Mesothelial cell of epicardium (in vitro differentiated cells): ENCODE measurements at regions not wholly inside any gene's neighbourhood (a gene's known extent, or its start where the extent isn't known, plus 50 kb on each side); places are given as distances from the start of the nearest gene placed in this dataset.

Source experiments
- DNase-seq, 2 experiments: peaks; one replicate each; pipeline ENCODE4 v3.0.0; 2021; ENCODE audit warnings: low spot score in 2 of 2; ENCODE audit not compliant: unreplicated experiment in 2 of 2
- H3K27ac Mint-ChIP-seq: 2 replicates; pipeline ENCODE4 v1.8.0; 2021; ENCODE audit warnings: mixed read lengths
- H3K27me3 Mint-ChIP-seq: 2 replicates; pipeline ENCODE4 v1.8.0; 2021; ENCODE audit warnings: low read depth, mixed read lengths
- H3K36me3 Mint-ChIP-seq: 2 replicates; pipeline ENCODE4 v1.8.0; 2021; ENCODE audit warnings: mixed read lengths
- H3K4me1 Mint-ChIP-seq: 2 replicates; pipeline ENCODE4 v1.8.0; 2021; ENCODE audit warnings: mixed read lengths
- H3K4me3 Mint-ChIP-seq: 2 replicates; pipeline ENCODE4 v1.8.0; 2021; ENCODE audit warnings: mild to moderate bottlenecking, moderate library complexity, mixed read lengths
- H3K9me3 Mint-ChIP-seq: 2 replicates; pipeline ENCODE4 v1.8.0; 2021; ENCODE audit warnings: mixed read lengths
- CTCF ChIP-seq: fragments of 200-600 bp; sonication (generic); IDR thresholded peaks from one replicate; pipeline ENCODE4 v1.5.0; 2021; ENCODE audit warnings: antibody characterized with exemption; ENCODE audit not compliant: unreplicated experiment

- Mint-ChIP-seq H3K9me3 (no peaks in the 10 kb centered on the region), H3K27me3 (no peaks in the 10 kb centered on the region), H3K27ac (no peak overlapping the region), H3K4me3 (no peak overlapping the region), H3K36me3 (no peaks in the 10 kb centered on the region), H3K4me1 (no peaks in the 10 kb centered on the region)
- peak; percentile 18 for TF ChIP-seq CTCF
- no peak for DNase-seq
Observed at GRCh38 chr3:148459931-148460513, 237.7 kb upstream of the AGTR1 start.

- TF ChIP-seq CTCF = no peak
- H3K27ac Mint-ChIP-seq = no peak overlapping the region
- DNase-seq = no peak
- H3K4me1 Mint-ChIP-seq = no peaks in the 10 kb centered on the region
- no peaks in the 10 kb centered on the region for H3K36me3 Mint-ChIP-seq
- H3K4me3 Mint-ChIP-seq = no peak overlapping the region
- no peaks in the 10 kb centered on the region for H3K9me3 Mint-ChIP-seq
- no peaks in the 10 kb centered on the region for H3K27me3 Mint-ChIP-seq
Observed at GRCh38 chr3:148460686-148461085, 237.0 kb upstream of the AGTR1 start.

- Mint-ChIP-seq H3K27me3 (no peaks in the 10 kb centered on the region), H3K4me1 (no peaks in the 10 kb centered on the region), H3K36me3 (no peaks in the 10 kb centered on the region), H3K27ac (no peak overlapping the region), H3K4me3 (no peak overlapping the region), H3K9me3 (no peaks in the 10 kb centered on the region)
- DNase-seq = no peak
- no peak for TF ChIP-seq CTCF
Observed at GRCh38 chr3:148464246-148464645, 233.5 kb upstream of the AGTR1 start.

- no peaks in the 10 kb centered on the region for H3K27me3 Mint-ChIP-seq
- no peaks in the 10 kb centered on the region for H3K4me1 Mint-ChIP-seq
- no peak overlapping the region for H3K4me3 Mint-ChIP-seq
- no peak for DNase-seq
- H3K36me3 Mint-ChIP-seq = no peaks in the 10 kb centered on the region
- H3K27ac Mint-ChIP-seq = no peak overlapping the region
- no peaks in the 10 kb centered on the region for H3K9me3 Mint-ChIP-seq
- no peak for TF ChIP-seq CTCF
Observed at GRCh38 chr3:148466143-148466542, 231.6 kb upstream of the AGTR1 start.

- H3K4me1 Mint-ChIP-seq = no peaks in the 10 kb centered on the region
- no peak overlapping the region for H3K27ac Mint-ChIP-seq
- H3K9me3 Mint-ChIP-seq = no peaks in the 10 kb centered on the region
- no peak overlapping the region for H3K4me3 Mint-ChIP-seq
- H3K27me3 Mint-ChIP-seq = no peaks in the 10 kb centered on the region
- no peak for TF ChIP-seq CTCF
- H3K36me3 Mint-ChIP-seq = no peaks in the 10 kb centered on the region
- no peak for DNase-seq
Observed at GRCh38 chr3:148466980-148467740, 230.5 kb upstream of the AGTR1 start.
